ENCODE measurements at regions not wholly inside any gene's neighbourhood (a gene's known extent, or its start where the extent isn't known, plus 50 kb on each side); places are given as distances from the start of the nearest gene placed in this dataset.

DNA sequence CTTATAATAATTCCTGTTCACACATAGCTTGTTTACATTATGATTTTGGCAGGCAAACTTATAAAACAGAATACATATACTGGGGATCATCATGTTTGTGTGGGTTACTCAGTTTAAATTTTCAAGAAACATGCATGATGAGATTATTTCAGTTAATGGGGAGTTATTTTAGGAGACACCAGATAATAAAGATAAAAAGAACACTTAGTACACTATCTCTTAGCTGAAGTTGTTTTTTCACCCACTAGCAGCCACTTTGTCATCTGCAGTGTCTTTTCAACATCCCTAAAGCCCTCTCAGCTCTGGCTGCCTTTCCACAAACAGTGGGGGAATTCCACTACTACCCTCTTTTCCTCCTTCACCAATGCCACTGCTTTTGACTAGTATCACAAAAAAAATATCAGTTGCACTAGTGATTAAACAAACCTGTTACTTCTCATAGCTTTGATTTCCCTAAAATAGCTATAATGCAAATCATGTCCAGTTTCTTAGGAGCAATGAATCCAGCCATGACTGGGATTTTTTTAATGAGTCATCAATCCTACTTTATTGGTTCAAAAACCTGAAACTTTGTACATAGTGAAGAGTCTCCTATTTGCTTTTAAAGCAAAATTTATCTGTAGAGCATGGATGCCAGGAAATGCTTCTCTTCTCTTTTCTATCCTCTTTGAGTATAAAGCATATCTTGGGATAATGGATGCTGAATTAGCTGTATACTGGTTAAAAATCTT lies 156.7 kb upstream of the TFPI start:
- no peak overlapping the region for H4K5ac ChIP-seq (ENCODE audit: insufficient read length, low read depth, low read length)
- no peaks in the 10 kb centered on the region for H3K27me3 ChIP-seq (replicated peaks in 1 of 4; ENCODE audit: control insufficient read depth in 3 of 4, extremely low read depth in 1 of 4, insufficient read depth in 3 of 4, low read length in 3 of 4)
- no peak overlapping the region for H2BK15ac ChIP-seq (ENCODE audit: low read length)
- H4K91ac ChIP-seq (replicated peaks; ENCODE audit: insufficient read length, low read length), result no peak overlapping the region
- H3K23me2 ChIP-seq (ENCODE audit: low read depth, low read length), result no peaks in the 10 kb centered on the region
- no peaks in the 10 kb centered on the region for H4K20me1 ChIP-seq (replicated peaks in 1 of 2; ENCODE audit: control insufficient read depth in 1 of 2, insufficient read depth in 2 of 2, low read length in 2 of 2)
- no peak overlapping the region for H3K9ac ChIP-seq (replicated peaks in 1 of 4; ENCODE audit: extremely low read depth in 1 of 4, low read depth in 3 of 4, low read length in 3 of 4)
- no peak overlapping the region for H2BK5ac ChIP-seq (ENCODE audit: low read depth, low read length)
- no peak overlapping the region for H2AK5ac ChIP-seq (ENCODE audit: low read depth, low read length)
- DNase-seq (ENCODE audit: low read depth in 1 of 2, low spot score in 2 of 2) (no peak), FAIRE-seq (no peak)
- H3K4ac ChIP-seq (replicated peaks; ENCODE audit: insufficient read length, low read depth, low read length), result no peak overlapping the region
- no peak overlapping the region for H3K4me3 ChIP-seq (ENCODE audit: extremely low read depth in 1 of 4, insufficient read depth in 2 of 4, low read depth in 3 of 4, low read length in 4 of 4)
- H2AFZ ChIP-seq (ENCODE audit: low read length), result no peak overlapping the region
- no peak overlapping the region for H3K14ac ChIP-seq (ENCODE audit: insufficient read length)
- H3K56ac ChIP-seq (replicated peaks; ENCODE audit: insufficient read length, low read depth, low read length), result no peak overlapping the region
- no peak overlapping the region for H4K8ac ChIP-seq (ENCODE audit: extremely low read depth, insufficient read depth, low read length)
- H3K18ac ChIP-seq (ENCODE audit: extremely low read depth, low read length), result no peak overlapping the region
- H2BK120ac ChIP-seq (replicated peaks; ENCODE audit: low read depth, low read length), result no peak overlapping the region
- no peak overlapping the region for H3K27ac ChIP-seq (ENCODE audit: low read depth, low read length)
- H3K79me1 ChIP-seq (ENCODE audit: low read depth, low read length), result no peaks in the 10 kb centered on the region
- POLR2A ChIA-PET (ENCODE audit: partially characterized antibody), result interaction anchor here (1.5 kb wide), 1 partner anchor 10 kb away, joined by 3 read pairs; no protein-coding TSS in a partner anchor
- H3K23ac ChIP-seq (ENCODE audit: insufficient read length), result no peak overlapping the region
- no peaks in the 10 kb centered on the region for H3K79me2 ChIP-seq (ENCODE audit: control insufficient read depth in 1 of 2, insufficient read depth in 2 of 2, low read length in 2 of 2)
- H3K9me3 ChIP-seq (ENCODE audit: insufficient read depth in 2 of 2, low read depth in 1 of 2, low read length in 1 of 2), result peaks cover 7 to 8% of the 10 kb centered on the region in 2 experiments; a peak in 2 of 4 replicates
- H3K4me2 ChIP-seq (ENCODE audit: insufficient read depth in 1 of 2, low read depth in 2 of 2, low read length in 2 of 2), result no peak overlapping the region
- no peak overlapping the region for H2BK12ac ChIP-seq (ENCODE audit: low read depth, low read length)
- no peaks in the 10 kb centered on the region; a peak in 3 of 8 replicates for H3K36me3 ChIP-seq (ENCODE audit: control insufficient read depth in 2 of 4, insufficient read depth in 4 of 4, low read length in 3 of 4)
- no peaks in the 10 kb centered on the region for H3K4me1 ChIP-seq (replicated peaks in 1 of 4; ENCODE audit: control insufficient read depth in 3 of 4, insufficient read depth in 4 of 4, low read length in 3 of 4)
- no peak overlapping the region for H2BK20ac ChIP-seq (ENCODE audit: low read length)
- CTCF ChIA-PET (ENCODE audit: partially characterized antibody), result interaction anchor here (1.2 to 1.4 kb wide), 2 partner anchors 10 to 131 kb away, joined by 3 read pairs; no protein-coding TSS in a partner anchor
- TF ChIP-seq ZNF274 (IDR thresholded peaks at IDR 0.05; ENCODE audit: borderline replicate concordance, extremely low read depth, low read length), result no peak
- TF ChIP-seq, protein P1, sequence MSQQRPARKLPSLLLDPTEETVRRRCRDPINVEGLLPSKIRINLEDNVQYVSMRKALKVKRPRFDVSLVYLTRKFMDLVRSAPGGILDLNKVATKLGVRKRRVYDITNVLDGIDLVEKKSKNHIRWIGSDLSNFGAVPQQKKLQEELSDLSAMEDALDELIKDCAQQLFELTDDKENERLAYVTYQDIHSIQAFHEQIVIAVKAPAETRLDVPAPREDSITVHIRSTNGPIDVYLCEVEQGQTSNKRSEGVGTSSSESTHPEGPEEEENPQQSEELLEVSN (IDR thresholded peaks at IDR 0.05), result no peak
- no peak for TF ChIP-seq FOSL1 (IDR thresholded peaks at IDR 0.05; ENCODE audit: insufficient read depth, low read depth, low read length)
- TF ChIP-seq CTBP2 (IDR thresholded peaks at IDR 0.05; ENCODE audit: borderline replicate concordance, insufficient read depth, insufficient read length, low read length), result no peak
- TF ChIP-seq GTF2F1 (IDR thresholded peaks at IDR 0.05; ENCODE audit: borderline replicate concordance, low read depth, low read length), result no peak
- no peak for TF ChIP-seq POLR2AphosphoS5 (IDR thresholded peaks at IDR 0.05; ENCODE audit: low read depth, low read length)
- TF ChIP-seq SP4 (IDR thresholded peaks at IDR 0.05; ENCODE audit: low read length), result no peak
- TF ChIP-seq HDAC2 (IDR thresholded peaks at IDR 0.05; ENCODE audit: borderline replicate concordance in 1 of 2, low read depth in 2 of 2, low read length in 2 of 2), result no peak
- no peak for TF ChIP-seq RBBP5 (IDR thresholded peaks at IDR 0.05; ENCODE audit: borderline replicate concordance, low read depth, low read length)
- TF ChIP-seq TAF1 (IDR thresholded peaks at IDR 0.05; ENCODE audit: low read depth, low read length), result no peak
- TF ChIP-seq POLR2A (IDR thresholded peaks at IDR 0.05; ENCODE audit: control extremely low read depth in 1 of 2, low read depth in 2 of 2, low read length in 2 of 2), result no peak
- TF ChIP-seq SRF (IDR thresholded peaks at IDR 0.05; ENCODE audit: low read depth, low read length), result no peak
- TF ChIP-seq CHD1 (IDR thresholded peaks at IDR 0.05; ENCODE audit: low read depth, low read length), result no peak
- TF ChIP-seq RAD21 (IDR thresholded peaks at IDR 0.05 in 1 of 2, conservative IDR thresholded peaks at IDR 0.05 in 1 of 2; ENCODE audit: low read depth in 2 of 2, low read length in 2 of 2), result no peak

All from H1 (cell line).